ENCODE measurements at regions not wholly inside any gene's neighbourhood (a gene's known extent, or its start where the extent isn't known, plus 50 kb on each side); places are given as distances from the start of the nearest gene placed in this dataset.

- TF ChIP-seq EZH2 (IDR thresholded peaks at IDR 0.05; ENCODE audit: borderline replicate concordance, control insufficient read depth, low read depth, low read length) (no peak), RBBP5 (conservative IDR thresholded peaks at IDR 0.05) (no peak), E2F8 (IDR thresholded peaks at IDR 0.05; ENCODE audit: low read depth, partially characterized antibody) (no peak), TCF12 (IDR thresholded peaks at IDR 0.05; ENCODE audit: low read depth, low read length) (no peak)
These were observed 405.1 kb downstream of the GPD2 start for GRCh38 chr2:156841321-156841720.
